Stimulated activated CD8-positive, alpha-beta memory T cell treated with anti-CD3 and anti-CD28 coated beads, Interleukin-15, amount 100 ng/mL, for 4 hours (primary cell): ENCODE measurements at regions not wholly inside any gene's neighbourhood (a gene's known extent, or its start where the extent isn't known, plus 50 kb on each side); places are given as distances from the start of the nearest gene placed in this dataset.
A peak's percentile ranks its signal among the peaks of the same experiment; 100 is the strongest.

Source experiments
- DNase-seq, 2 donors: peaks; one replicate each; pipeline ENCODE4 v3.0.0-alpha.2; 2020; ENCODE audit warnings: low read depth in 2 of 2

DNA sequence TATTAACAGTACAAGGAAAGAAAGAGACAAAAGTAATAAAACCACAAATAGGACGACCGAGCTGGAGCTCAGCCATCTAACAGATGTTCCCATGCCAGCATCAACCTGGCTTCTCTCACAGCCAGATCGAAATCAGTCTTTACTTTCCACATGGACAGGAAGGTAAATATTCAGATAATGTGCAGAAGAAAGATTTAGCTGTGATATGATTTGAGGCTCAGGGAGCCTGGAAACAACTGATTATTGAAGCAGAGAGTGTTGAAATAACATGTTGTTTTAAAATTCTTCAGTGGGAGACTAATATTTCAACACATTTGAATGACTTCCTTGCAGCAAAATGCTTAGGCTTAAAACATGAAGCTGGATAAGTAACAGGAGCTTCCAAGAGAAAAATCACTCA is 546.8 kb downstream of the ETS1 start:
- no peak for DNase-seq

DNA sequence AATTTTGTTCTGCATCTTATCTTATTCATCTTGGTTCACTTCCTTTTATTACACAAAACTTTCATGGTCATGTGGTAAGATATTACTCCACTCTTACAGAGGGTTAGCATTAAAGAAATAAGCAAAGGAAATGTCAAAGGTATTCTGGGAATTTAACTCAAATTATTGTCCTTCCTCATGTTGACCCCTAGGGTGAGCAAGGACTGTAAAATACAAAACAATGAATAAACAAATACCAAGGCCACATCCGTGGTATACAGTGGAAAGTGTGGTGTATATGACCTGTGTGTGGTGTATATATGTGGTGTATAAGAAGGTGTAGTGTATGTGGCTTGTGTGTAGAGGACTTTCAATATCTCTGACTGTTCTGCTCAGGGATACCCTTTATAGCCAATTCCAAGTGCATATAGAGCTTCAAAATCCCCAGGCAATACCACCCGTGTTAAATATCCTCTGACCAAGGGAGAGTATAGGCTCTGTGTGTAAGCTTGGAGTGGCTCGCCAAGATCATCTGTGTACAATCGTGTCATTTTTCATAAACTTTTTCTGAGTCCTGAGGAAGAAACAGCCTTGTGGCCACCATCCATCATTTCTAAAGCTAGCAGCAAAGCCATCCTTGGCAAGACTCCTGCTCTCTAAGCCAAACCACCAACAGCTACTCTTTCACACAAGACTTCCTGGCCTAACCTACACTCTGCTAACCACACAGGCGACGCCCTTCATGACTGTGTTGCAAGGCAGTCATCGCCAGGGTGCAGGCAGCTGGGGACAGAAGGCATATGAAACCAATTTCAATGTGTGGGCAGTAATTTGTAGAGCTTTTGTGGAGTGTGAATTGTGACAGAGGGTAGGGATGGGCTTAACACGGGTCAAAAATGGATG is 548.0 kb downstream of the ETS1 start:
- DNase-seq: peak; percentile 57 to 72

DNA sequence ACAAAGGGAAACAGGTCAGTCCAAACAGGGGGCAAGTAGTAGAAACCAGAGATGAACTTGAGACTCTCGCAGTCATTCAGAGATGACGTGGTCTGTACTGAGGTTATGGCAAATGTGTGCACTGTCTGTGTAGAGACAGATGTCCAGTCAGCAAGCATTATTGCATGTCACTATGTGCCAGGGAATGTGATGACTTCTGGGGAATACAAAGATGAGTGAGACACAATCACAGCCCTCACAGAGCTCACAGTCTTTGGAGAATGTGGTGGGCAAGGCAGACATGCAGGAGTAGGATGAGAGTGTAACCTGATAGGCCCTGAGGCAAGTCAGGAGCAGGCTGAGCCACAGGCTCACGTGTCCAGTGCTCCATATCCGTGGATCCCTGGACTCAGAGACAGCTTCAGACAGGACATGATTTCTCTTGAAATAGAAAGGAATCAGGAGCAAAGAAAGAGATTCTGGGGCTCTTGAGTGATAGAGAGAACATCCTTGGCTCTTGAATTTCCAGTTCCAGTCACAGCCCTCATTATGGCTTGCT is 550.7 kb downstream of the ETS1 start:
- no peak for DNase-seq

DNA sequence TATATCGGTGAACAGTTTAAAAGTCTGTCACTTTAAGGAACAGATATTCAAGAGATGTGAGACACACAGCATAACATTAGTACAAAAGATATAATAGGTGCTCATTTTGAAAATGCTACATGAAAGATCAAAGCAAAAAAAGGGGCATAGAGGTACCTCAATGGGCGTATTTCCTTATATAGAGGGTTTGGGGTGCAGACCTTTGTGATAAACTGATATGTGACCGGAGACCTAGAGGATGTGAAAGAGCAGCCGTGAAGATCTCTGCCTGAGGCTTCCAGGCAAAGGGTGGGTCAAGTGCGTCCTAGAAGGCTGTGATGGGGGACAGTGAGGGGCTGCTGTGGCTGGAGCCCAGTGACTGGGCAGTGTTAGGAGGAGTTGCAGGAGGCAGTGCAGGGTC is 551.4 kb downstream of the ETS1 start:
- no peak for DNase-seq

DNA sequence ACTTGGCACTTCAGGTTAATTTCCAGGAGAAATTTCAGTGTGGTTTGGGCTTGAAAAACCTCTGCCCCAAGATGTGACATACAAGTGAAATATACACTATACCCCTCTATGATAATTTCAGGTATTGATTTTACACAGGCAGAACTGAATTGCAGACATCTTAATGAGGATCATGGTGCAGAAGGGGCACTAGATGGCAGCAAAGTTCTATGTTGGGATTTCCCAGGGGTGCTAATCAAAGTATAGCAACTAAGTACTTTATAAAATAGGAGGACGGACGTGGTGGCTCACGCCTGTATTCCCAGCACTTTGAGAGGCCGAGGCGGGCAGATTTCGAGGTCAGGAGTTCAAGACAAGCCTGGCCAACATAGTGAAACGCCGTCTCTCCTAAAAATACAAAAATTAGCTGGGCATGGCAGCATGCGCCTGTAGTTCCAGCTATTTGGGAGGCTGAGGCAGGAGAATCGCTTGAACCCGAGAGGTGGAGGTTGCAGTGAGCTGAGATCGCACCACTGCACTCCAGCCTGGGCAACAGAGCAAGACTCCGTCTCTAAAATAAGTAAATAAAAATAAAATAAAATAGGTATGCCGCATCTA is 555.7 kb downstream of the ETS1 start:
- DNase-seq: peak in 1 of 2 donors; percentile 52

DNA sequence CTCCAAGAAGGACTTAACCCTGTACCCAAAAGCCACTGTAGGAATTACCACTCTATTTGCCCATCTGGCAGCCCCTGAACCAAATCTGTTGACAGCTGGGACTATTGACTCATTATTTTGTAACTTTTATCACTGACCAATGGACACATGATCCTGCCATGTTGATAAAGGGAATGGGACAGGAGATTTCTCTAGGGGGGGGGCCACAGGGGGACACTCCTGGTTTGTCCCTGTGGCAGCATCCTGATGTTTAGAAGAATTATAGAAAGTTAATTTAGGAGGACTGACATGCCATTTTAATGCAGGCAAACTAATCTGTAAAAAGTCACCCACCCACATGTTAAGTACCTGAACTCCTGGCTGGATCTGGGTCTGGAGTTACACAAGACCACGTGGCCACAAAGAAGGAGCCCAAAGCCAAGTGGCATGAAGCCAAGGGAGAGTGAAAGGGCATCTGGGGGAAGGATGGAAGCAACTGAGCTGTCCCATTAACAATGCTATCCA is 558.1 kb downstream of the ETS1 start:
- DNase-seq: no peak

DNA sequence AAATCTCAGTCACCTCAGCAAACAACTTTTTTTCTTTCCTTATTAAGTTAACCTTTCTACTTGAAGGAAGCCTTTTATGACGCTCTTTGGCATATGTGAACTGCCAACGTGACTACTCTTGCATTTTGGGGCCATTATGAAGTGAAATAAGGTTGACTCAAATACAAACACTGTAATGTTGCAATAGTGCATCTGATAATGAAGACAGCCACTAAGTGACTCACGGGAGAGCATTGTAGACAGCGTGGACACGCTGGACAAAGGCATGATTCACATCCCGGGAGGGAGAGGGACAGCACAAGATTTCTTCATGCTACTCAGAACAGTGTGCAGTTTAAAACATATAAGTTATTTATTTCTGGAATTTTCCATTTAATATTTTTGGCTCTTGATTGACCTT is 560.8 kb downstream of the ETS1 start:
- DNase-seq: no peak

DNA sequence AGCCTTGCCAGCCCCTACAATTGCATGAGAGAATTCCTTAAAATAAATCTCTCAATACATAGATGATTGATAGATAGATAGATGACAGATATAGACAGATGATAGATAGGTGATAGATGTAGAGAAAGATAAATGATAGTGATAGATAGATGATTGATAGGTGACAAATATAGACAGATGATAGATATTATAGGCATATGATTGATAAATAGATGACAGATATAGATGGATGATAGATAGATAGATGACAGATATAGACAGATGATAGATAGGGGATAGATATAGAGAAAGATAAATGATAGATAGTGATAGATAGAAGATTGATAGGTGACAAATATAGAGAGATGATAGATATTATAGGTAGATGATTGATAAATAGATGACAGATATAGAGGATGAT is 564.6 kb downstream of the ETS1 start:
- DNase-seq: no peak

DNA sequence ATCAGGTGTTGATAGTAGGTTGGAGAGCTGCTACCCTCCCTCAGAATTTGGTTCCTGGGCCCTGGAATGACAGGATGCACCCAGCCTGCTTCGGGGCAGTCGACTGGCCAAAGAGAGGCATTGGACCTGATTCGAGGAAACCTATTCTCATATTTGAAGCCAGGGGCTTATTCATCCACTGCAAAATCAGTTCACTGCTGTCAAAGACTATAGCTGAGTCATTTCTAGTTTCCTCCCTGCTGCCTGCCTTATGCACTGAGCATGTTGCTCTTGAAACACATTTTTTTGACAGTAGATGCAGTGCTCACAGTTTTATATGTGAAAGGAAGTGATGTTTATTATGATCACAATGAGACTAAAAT is 565.4 kb downstream of the ETS1 start:
- no peak for DNase-seq

DNA sequence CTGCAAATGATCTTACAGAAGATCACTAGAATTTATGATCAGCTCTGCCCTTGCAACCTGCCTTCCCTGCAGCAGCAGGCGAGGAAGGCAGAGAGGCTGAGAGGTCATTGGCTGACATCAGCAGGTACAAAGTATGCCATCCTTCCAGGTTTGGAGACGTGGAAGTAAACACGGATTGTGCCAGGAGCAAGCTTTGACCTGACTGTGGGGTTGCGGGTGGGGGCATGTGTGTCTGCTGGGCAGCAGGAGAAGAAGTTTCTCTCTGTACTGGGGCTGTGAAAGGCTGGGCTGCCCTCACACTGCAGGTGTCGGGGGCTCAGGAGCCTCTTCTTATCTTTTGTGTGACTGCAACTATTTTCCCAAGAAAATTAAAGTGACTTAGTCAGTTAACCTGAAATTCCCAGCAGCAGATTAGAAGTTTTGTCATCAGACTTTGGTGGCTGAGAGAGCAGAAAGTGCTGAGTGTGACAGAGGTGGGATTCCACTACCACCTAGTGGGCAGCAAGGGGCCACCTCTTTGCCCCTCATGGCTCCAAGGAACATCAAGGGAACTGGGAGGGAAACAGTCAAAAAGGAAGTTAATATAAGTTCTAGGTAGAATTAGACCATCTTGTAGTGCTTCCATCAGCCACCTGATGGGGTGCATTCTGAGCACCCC is 565.9 kb downstream of the ETS1 start:
- no peak for DNase-seq

DNA sequence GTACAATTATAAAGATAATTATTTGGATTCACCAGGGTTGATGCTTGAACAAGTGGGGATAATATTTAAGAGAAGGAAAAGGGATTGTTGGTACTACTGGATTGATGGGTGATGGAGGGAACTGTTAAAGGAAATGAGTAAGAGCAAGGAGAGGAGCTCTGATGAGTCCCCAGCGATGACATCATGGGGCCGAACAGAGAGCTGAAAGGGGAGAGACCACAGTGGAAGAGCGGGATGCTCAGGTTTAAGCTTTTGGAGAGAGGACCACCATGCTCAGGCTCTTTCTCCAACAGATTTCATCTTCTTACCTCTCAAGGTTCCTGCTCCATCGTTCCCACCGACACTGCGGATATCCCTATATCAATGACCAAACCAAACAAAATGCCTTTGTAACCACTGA is 568.7 kb downstream of the ETS1 start:
- DNase-seq: no peak

DNA sequence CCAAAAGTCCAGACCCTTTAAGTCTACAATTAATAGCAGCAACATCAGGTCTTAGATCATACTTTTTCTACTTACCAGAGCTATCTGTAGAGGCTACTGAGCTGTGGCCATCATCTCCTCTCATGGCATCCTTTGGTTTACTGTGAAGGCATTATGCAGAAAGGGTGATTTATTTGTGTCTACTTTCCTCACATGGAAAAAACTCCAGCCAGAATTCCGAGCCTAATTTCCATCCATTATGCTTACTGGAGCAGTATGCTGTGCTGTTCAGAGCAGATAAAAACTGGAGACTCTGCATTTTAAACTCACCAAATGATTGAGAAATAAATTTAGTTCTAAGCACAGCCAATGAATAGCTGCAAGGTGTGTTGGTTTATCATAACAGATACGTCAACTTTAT is 581.8 kb downstream of the ETS1 start:
- no peak for DNase-seq

DNA sequence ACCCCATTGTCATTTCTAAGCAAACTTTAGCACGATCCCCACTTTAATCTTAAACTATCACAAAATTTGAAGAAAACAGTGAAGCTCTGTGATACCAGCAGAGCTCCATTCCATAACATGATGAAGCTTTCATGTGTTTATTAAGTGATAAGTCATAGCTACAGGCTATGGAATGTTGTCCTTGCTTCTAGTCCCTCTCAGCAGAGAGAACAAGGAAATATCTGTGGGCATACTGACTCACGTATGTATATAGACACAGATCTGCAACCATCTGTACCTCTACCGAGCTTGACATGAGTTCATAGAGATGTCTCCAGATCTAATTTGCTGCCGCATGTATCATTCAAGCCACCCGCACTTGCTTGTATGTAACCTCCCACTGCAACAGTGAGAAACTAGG is 588.9 kb downstream of the ETS1 start:
- DNase-seq: no peak

DNA sequence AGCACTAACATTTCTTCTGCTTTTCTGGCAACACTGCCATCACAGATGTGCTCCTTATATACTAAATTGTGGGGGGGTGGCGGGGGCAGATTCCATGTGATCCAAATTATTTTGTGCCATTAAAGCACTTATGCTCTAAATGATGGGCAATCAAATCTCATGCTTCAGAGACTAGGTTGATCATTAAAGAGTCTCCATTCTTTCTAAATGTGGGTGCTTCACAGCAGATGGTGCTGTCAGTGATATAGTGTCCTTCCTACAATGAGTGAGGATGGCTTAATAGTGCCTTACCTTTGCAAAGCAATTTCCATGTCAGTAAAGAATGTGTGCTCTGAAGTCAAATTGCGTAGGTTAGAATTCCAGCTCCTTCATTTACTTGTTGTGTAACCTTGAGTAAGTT is 589.8 kb downstream of the ETS1 start:
- DNase-seq: no peak

DNA sequence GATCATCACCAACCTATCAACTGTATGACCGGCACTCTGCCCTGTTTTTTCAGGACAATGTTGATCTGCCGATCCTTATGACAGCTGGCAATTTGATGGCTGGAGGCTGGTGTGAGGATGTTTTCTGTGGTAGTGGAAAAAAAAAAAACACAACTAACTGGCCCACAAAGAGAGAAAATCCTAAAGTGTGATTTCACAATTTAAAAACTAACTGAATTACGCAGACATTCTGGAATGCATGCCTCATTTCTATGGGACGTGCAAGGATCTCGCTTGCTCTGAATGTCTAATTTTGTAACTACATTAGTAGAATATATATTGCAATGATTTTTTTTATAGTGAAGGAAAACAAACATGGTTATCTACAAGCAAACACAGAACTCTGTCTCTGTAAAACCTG is 590.5 kb downstream of the ETS1 start:
- DNase-seq: no peak

DNA sequence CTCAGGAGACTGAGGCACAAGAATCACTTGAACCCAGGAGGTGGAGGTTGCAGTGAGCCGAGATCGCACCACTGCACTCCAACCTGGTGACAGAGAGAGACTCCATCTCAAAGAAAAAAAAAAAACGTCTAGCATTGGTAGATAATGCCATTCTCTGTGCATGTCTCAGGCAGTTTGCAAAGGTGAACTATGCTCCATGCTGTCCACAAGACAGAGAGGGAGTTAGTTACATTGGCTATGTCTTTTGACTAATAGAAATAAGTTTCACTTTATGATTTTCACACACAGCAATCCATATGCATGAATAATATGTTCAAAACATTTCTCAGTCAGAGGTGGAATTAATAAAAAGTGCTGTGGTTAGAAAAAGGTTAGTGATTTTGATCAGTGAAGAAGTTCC is 591.4 kb downstream of the ETS1 start:
- no peak for DNase-seq

DNA sequence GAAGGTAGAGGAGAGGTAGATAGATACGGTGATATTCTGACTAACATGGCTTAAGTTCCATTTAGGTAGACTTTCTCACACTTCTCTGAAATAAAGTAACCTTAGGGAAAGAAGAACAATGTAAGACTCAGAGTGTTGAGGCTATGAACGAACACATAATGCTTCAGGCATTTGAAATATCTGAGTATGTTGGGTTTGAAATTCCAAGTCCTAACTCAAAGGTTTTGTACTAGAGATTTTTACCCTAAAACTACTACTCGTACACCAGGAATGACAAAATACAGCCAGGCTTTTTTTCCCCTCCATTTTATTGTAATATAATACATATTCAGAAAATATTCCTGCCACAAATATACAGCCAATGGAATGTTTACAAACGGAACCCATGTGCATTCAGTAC is 592.6 kb downstream of the ETS1 start:
- no peak for DNase-seq

DNA sequence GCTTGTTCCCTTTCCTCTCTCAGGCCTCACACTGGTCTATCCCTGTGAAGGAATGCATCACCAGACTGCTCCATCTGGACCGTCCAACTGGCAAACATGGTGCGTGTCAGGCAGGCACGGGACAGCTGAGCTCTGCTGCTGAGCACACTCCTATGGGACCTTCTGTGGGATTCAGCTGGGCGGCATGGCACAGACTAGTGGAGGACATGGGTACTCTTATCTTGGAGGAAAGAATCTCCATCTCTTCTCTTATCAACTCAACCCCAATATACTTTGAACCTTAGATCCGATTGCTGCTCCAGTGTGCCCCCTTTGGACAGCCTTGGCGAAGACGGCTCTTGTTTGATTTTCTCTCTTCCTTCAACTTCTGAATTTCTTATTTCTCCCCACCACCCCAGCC is 593.6 kb downstream of the ETS1 start:
- DNase-seq: no peak

DNA sequence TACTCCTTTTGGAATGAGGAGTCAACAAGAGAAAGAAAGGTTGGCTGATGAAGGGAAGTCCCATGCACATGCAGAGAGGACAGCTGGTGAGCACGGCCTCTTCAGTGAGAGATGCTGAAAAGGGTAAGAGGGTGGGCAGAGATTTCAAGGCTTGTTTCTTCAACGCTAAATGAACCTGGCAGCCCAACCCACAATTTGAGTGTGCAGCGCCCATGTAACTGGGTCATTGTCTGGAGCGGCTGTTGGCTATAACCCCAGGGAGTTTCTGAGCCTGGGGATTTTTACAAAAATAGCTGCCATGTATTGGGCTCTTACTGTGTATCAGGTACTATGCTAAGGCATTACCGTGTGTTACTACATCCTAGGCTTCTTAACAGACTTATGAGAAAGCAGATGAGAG is 594.1 kb downstream of the ETS1 start:
- no peak for DNase-seq

DNA sequence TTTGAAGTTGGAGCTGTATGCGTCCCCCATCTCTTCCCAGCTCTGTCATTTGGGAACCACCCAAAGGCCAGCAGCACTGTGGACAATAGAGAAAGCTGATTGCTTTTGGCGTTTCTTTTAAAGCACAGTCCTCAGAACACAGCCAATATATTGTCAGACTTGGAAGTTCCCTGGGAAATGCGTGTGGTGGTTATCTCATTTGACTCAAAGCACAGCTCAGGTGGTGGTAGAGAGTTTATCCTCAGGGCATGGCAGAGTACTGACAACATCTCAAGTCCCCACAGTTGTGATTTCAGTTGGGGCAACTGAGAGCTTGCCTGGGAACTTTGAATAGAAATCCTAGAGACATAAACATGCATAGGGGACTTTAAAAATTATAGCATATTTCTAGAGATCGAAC is 601.3 kb downstream of the ETS1 start:
- no peak for DNase-seq

DNA sequence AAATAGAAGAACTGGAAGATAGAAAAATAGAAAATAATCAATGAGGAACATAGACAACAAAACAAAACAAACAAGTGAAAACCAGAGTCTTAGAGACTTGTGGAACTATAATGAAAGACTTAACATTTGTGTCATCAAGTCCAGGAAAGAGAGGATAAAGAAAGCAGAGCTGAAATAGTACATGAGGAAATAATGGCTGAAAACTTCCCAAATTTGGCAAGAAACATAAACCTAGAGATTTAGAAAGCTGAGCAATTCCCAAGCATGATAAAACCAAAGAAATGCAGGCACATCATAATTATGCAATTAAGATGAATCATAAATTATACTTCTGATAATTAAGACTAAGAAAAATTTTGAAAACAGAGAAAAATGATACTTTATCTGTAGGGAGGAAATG is 614.5 kb downstream of the ETS1 start:
- DNase-seq: no peak

DNA sequence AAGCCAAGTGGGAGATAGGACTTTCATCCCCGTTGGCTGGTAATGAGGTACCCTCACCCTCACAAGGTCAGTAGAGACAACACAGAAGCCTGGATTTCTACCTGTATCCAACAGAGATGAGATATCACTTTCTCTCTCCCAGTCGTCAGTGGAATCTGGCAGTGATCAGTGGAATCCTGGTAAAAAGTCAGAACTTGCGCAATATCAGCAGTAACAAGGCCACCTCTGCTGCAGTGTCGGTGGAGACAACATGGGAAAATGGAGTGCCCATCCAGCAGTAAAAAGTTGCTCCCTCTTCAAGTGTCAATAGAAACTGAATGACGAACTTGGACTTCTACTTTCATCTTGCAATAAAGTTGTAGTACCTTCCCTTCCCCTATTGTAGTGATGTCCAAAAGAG is 615.9 kb downstream of the ETS1 start:
- DNase-seq: no peak

DNA sequence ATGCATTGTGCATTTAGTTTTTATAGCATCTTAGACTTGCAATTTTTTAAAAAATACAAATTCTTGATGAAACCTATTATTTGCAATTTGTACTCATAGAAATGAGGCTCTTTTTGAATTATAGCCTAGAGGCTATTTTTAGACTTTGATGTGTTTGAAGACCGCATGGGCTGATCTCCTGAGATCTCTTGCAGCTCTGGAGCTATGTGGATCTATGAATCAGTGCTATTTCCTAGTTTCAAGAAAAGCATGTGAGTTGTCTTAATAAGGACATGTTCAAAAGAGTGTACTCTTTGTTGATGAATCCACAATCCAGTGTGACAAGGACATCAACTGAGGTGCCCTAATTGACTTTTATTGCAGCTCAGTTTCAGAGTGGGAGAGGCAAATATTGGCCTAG is 620.5 kb downstream of the ETS1 start:
- DNase-seq: no peak
